ENCODE measurements at regions not wholly inside any gene's neighbourhood (a gene's known extent, or its start where the extent isn't known, plus 50 kb on each side); places are given as distances from the start of the nearest gene placed in this dataset.

- H3K27me3 ChIP-seq (ENCODE audit: control insufficient read depth, insufficient read depth, low read length), result no peaks in the 10 kb centered on the region
- H3K4me1 ChIP-seq, result no peaks in the 10 kb centered on the region
- H3K9ac ChIP-seq, result no peak overlapping the region
- no peak overlapping the region for H2AFZ ChIP-seq
- no peak overlapping the region for H3K4me3 ChIP-seq (ENCODE audit: low read depth, low read length)
- no peak overlapping the region for H3K4me2 ChIP-seq (ENCODE audit: low read length)
- no peaks in the 10 kb centered on the region for H3K9me3 ChIP-seq (ENCODE audit: control insufficient read depth, low read length)
- H3K36me3 ChIP-seq (ENCODE audit: control insufficient read depth, insufficient read depth, low read length), result no peaks in the 10 kb centered on the region
- TF ChIP-seq CTCF (IDR thresholded peaks at IDR 0.05), result no peak
- no peak overlapping the region for H3K27ac ChIP-seq
- H3K79me2 ChIP-seq, result no peaks in the 10 kb centered on the region
Observed at GRCh38 chr6:156659822-156660198, 117.4 kb upstream of the ARID1B start.

GRCh38 chr6:156658966-156659821 is 118.0 kb upstream of the ARID1B start:
- H3K9me3 ChIP-seq (ENCODE audit: control insufficient read depth, low read length), result no peaks in the 10 kb centered on the region
- no peak for TF ChIP-seq CTCF (IDR thresholded peaks at IDR 0.05)
- no peak overlapping the region for H2AFZ ChIP-seq
- no peak overlapping the region for H3K27ac ChIP-seq
- no peak overlapping the region for H3K9ac ChIP-seq
- H3K4me3 ChIP-seq (ENCODE audit: low read depth, low read length), result no peak overlapping the region
- no peaks in the 10 kb centered on the region for H3K4me1 ChIP-seq
- H3K79me2 ChIP-seq, result no peaks in the 10 kb centered on the region
- H3K36me3 ChIP-seq (ENCODE audit: control insufficient read depth, insufficient read depth, low read length), result no peaks in the 10 kb centered on the region
- H3K4me2 ChIP-seq (ENCODE audit: low read length), result no peak overlapping the region
- no peaks in the 10 kb centered on the region for H3K27me3 ChIP-seq (ENCODE audit: control insufficient read depth, insufficient read depth, low read length)

GRCh38 chr6:156658186-156658965 is 118.8 kb upstream of the ARID1B start:
- Histone ChIP-seq H3K9ac (no peak overlapping the region), H3K9me3 (ENCODE audit: control insufficient read depth, low read length) (no peaks in the 10 kb centered on the region), H2AFZ (no peak overlapping the region), H3K36me3 (ENCODE audit: control insufficient read depth, insufficient read depth, low read length) (no peaks in the 10 kb centered on the region), H3K79me2 (no peaks in the 10 kb centered on the region), H3K27me3 (ENCODE audit: control insufficient read depth, insufficient read depth, low read length) (no peaks in the 10 kb centered on the region), H3K27ac (no peak overlapping the region), H3K4me2 (ENCODE audit: low read length) (no peak overlapping the region), H3K4me3 (ENCODE audit: low read depth, low read length) (no peak overlapping the region), H3K4me1 (no peaks in the 10 kb centered on the region)
- TF ChIP-seq CTCF (IDR thresholded peaks at IDR 0.05), result no peak

GRCh38 chr6:156657296-156657695 is 119.9 kb upstream of the ARID1B start:
- H3K4me3 ChIP-seq (ENCODE audit: low read depth, low read length), result no peak overlapping the region
- no peak for TF ChIP-seq CTCF (IDR thresholded peaks at IDR 0.05)

More at GRCh38 chr6:156657296-156657695, 119.9 kb upstream of the ARID1B start:
- no peaks in the 10 kb centered on the region for H3K79me2 ChIP-seq
- H3K9ac ChIP-seq, result no peak overlapping the region
- no peaks in the 10 kb centered on the region for H3K36me3 ChIP-seq (ENCODE audit: control insufficient read depth, insufficient read depth, low read length)
- H3K4me2 ChIP-seq (ENCODE audit: low read length), result no peak overlapping the region
- H2AFZ ChIP-seq, result no peak overlapping the region
- no peak overlapping the region for H3K27ac ChIP-seq
- H3K27me3 ChIP-seq (ENCODE audit: control insufficient read depth, insufficient read depth, low read length), result no peaks in the 10 kb centered on the region
- no peaks in the 10 kb centered on the region for H3K4me1 ChIP-seq
- no peaks in the 10 kb centered on the region for H3K9me3 ChIP-seq (ENCODE audit: control insufficient read depth, low read length)
